GM19468 (cell line): ENCODE measurements at regions not wholly inside any gene's neighbourhood (a gene's known extent, or its start where the extent isn't known, plus 50 kb on each side); places are given as distances from the start of the nearest gene placed in this dataset.
"Not testable (repeated sequence)": the region's sequence is repeated elsewhere in the genome, so short reads cannot be mapped to it uniquely, and the experiment has no call there.

Source experiments
- ATAC-seq: cut with Tn5 transposase; IDR thresholded peaks from one replicate; pipeline ENCODE4 v1.9.1; 2021; ENCODE audit warnings: mild to moderate bottlenecking, moderate library complexity, moderate number of reproducible peaks; ENCODE audit not compliant: unreplicated experiment; ENCODE audit errors: extremely low read depth

GRCh38 chr5:159524279-159524678, 194.0 kb upstream of the IL12B start:
- ATAC-seq, result not testable (repeated sequence)

GRCh38 chr5:159525117-159525516, 194.8 kb upstream of the IL12B start:
- no peak for ATAC-seq

- no peak for ATAC-seq
These were observed 197.4 kb upstream of the IL12B start for GRCh38 chr5:159527546-159528254.

- no peak for ATAC-seq
These were observed 201.3 kb upstream of the IL12B start for GRCh38 chr5:159531554-159532105.

- no peak for ATAC-seq
These were observed 202.9 kb upstream of the IL12B start for GRCh38 chr5:159533197-159533596.

- no peak for ATAC-seq
These were observed 205.9 kb upstream of the IL12B start for GRCh38 chr5:159536166-159536565.

- ATAC-seq, result no peak
These were observed 206.4 kb upstream of the IL12B start for GRCh38 chr5:159536646-159537045.

GRCh38 chr5:159539678-159540077, 209.4 kb upstream of the IL12B start:
- ATAC-seq, result no peak

GRCh38 chr5:159543326-159543725, 213.0 kb upstream of the IL12B start:
- ATAC-seq, result no peak

GRCh38 chr5:159545156-159545555, 214.9 kb upstream of the IL12B start:
- no peak for ATAC-seq

GRCh38 chr5:159547466-159548195, 217.3 kb upstream of the IL12B start:
- no peak for ATAC-seq

GRCh38 chr5:159548517-159548916, 218.2 kb upstream of the IL12B start:
- no peak for ATAC-seq

GRCh38 chr5:159549046-159549445, 218.8 kb upstream of the IL12B start:
- ATAC-seq, result no peak

- no peak for ATAC-seq
These were observed 220.7 kb upstream of the IL12B start for GRCh38 chr5:159550951-159551350.

- ATAC-seq, result no peak
These were observed 222.5 kb upstream of the IL12B start for GRCh38 chr5:159552751-159553150.

GRCh38 chr5:159553792-159554191, 223.5 kb upstream of the IL12B start:
- no peak for ATAC-seq

- ATAC-seq, result no peak
These were observed 224.8 kb upstream of the IL12B start for GRCh38 chr5:159555084-159555483.

GRCh38 chr5:159559337-159559736, 229.1 kb upstream of the IL12B start:
- no peak for ATAC-seq

- ATAC-seq, result no peak
These were observed 229.8 kb upstream of the IL12B start for GRCh38 chr5:159560088-159560487.

GRCh38 chr5:159564031-159564430, 233.7 kb upstream of the IL12B start:
- ATAC-seq, result no peak

- ATAC-seq, result no peak
These were observed 236.5 kb upstream of the IL12B start for GRCh38 chr5:159566832-159567231.
